GM12878 (cell line): ENCODE measurements at regions not wholly inside any gene's neighbourhood (a gene's known extent, or its start where the extent isn't known, plus 50 kb on each side); places are given as distances from the start of the nearest gene placed in this dataset.

Source experiments
- ATAC-seq: fragments of 200-7000 bp; cut with Tn5 transposase; 3 replicates; pipeline ENCODE4 v1.9.1; 2020; ENCODE audit warnings: mild to moderate bottlenecking, moderate library complexity
- BruUV-seq: library from RNA; stranded (reverse); fragments of 400-500 nt; replicated peaks from 2 replicates; lab custom pipeline; 2021; lab: Mats Ljungman, UMichigan
- CTCF ChIA-PET: fragments of 300-600 bp; sonication (Branson Sonifier 250); formaldehyde crosslinking; extraction: SDS; loops from one replicate; lab custom pipeline; 2021; ENCODE audit warnings: inconsistent platforms; lab: Yijun Ruan, JAX
- POLR2A ChIA-PET: fragments of 350-600 bp; formaldehyde crosslinking; extraction: SDS; loops from one replicate; lab custom pipeline; 2021; ENCODE audit warnings: inconsistent platforms; lab: Charles Lee
- RAD21 ChIA-PET: fragments of 300-600 bp; sonication (Branson Sonifier 250); formaldehyde crosslinking; loops from one replicate; lab custom pipeline; 2023; ENCODE audit warnings: antibody characterized with exemption; ENCODE audit not compliant: unreplicated experiment; lab: Charles Lee
- SMC1A ChIA-PET: fragments of 300-600 bp; sonication (Branson Sonifier 250); formaldehyde crosslinking; loops from one replicate; lab custom pipeline; 2023; ENCODE audit not compliant: unreplicated experiment, uncharacterized antibody; lab: Charles Lee
- DNase-seq: peaks from one replicate; pipeline ENCODE4 v3.0.0-alpha.2; 2011; ENCODE audit warnings: low read depth, low spot score
- FAIRE-seq: peaks from 3 replicates; lab custom pipeline; 2011; peaks lifted over from hg19 to GRCh38; lab: Jason Lieb, UNC
- H2AFZ ChIP-seq: 2 replicates; pipeline ENCODE4 v1.6.0; 2011; ENCODE audit warnings: low read depth, low read length, control low read depth; ENCODE audit not compliant: control insufficient read depth
- H3K27ac ChIP-seq: 2 replicates; pipeline ENCODE4 v1.5.1; 2011; ENCODE audit warnings: control low read depth; ENCODE audit not compliant: control insufficient read depth, insufficient read depth
- H3K27me3 ChIP-seq, 2 experiments: replicated peaks in 1 of 2; 2 replicates each; pipeline versions ENCODE4 v1.6.0 to v1.6.1; 2011; ENCODE audit warnings: low read length in 1 of 2; ENCODE audit not compliant: control insufficient read depth in 2 of 2, insufficient read depth in 2 of 2
- H3K36me3 ChIP-seq, 2 experiments: 2 replicates each; pipeline ENCODE4 v1.5.1; 2011; ENCODE audit warnings: low read length in 1 of 2; ENCODE audit not compliant: control insufficient read depth in 2 of 2, insufficient read depth in 2 of 2
- H3K4me1 ChIP-seq: 2 replicates; pipeline ENCODE4 v1.6.1; 2011; ENCODE audit warnings: mild to moderate bottlenecking, low read length, moderate library complexity, mixed read lengths; ENCODE audit not compliant: control insufficient read depth, insufficient read depth
- H3K4me2 ChIP-seq: 2 replicates; pipeline ENCODE4 v1.6.0; 2011; ENCODE audit warnings: control low read depth; ENCODE audit not compliant: control insufficient read depth, insufficient read depth
- H3K4me3 ChIP-seq: fragments of 200-600 bp; sonication (generic); 2 replicates; pipeline ENCODE4 v1.5.1; 2016
- H3K79me2 ChIP-seq: 2 replicates; pipeline ENCODE4 v1.6.0; 2011; ENCODE audit warnings: low read length; ENCODE audit not compliant: control insufficient read depth, insufficient read depth
- H3K9ac ChIP-seq: 2 replicates; pipeline ENCODE4 v1.8.0; 2011; ENCODE audit warnings: low read length, control low read depth, mixed read lengths; ENCODE audit not compliant: control insufficient read depth, insufficient read depth
- H3K9me3 ChIP-seq: replicated peaks from 3 replicates; pipeline ENCODE4 v1.5.1; 2011; ENCODE audit warnings: mild to moderate bottlenecking, low read length; ENCODE audit not compliant: control insufficient read depth, insufficient read depth
- H4K20me1 ChIP-seq: 2 replicates; pipeline ENCODE4 v1.6.0; 2011; ENCODE audit not compliant: control insufficient read depth, insufficient read depth
- JUND ChIP-seq: IDR thresholded peaks from 2 replicates; pipeline ENCODE4 v1.6.1; 2012; ENCODE audit warnings: low read depth, mild to moderate bottlenecking, low read length, improper control_type of control experiment, moderate library complexity
- KLF5 ChIP-seq: fragments of 450-650 bp; IDR thresholded peaks from 2 replicates; pipeline ENCODE4 v1.6.1; 2014; ENCODE audit warnings: mild to moderate bottlenecking; ENCODE audit not compliant: partially characterized antibody
- TARDBP ChIP-seq: IDR thresholded peaks from 2 replicates; pipeline ENCODE4 v1.6.1; 2016; ENCODE audit warnings: borderline replicate concordance
- ZBTB11 ChIP-seq: fragments of 450-650 bp; formaldehyde crosslinking; IDR thresholded peaks from 2 replicates; pipeline ENCODE4 v1.5.0; 2022; ENCODE audit warnings: mild to moderate bottlenecking, missing genetic modification characterization
- ZNF217 ChIP-seq: fragments of 450-650 bp; IDR thresholded peaks from 2 replicates; pipeline ENCODE4 v1.6.1; 2017; ENCODE audit warnings: antibody characterized with exemption, mild to moderate bottlenecking
- WGBS: methylation state at CpG from one replicate; pipeline ENCODE4 v1.1.6; 2016; ENCODE audit warnings: low lambda C conversion rate; ENCODE audit not compliant: insufficient replicate concordance, insufficient coverage; ENCODE audit errors: missing lambda C conversion rate; 5-methylcytosine and 5-hydroxymethylcytosine counted together
- in situ Hi-C: fragments of 300-500 bp; cut with MboI; formaldehyde crosslinking; loops from 9 replicates; pipeline ENCODE4 v1.14.3; 2018; ENCODE audit warnings: mixed read lengths
- intact Hi-C: fragments of 100-400 bp; cut with micrococcal nuclease; formaldehyde crosslinking; loops from one replicate; pipeline ENCODE4 v1.14.2; 2022; ENCODE audit not compliant: unreplicated experiment

GRCh38 chr13:103833294-103833852 is 767.2 kb upstream of the SLC10A2 start:
- Histone ChIP-seq H3K4me1 (no peaks in the 10 kb centered on the region), H3K27ac (no peak overlapping the region), H4K20me1 (no peaks in the 10 kb centered on the region), H3K79me2 (no peaks in the 10 kb centered on the region), H3K9me3 (no peaks in the 10 kb centered on the region), H2AFZ (no peak overlapping the region), H3K4me3 (no peak overlapping the region), H3K36me3 (no peaks in the 10 kb centered on the region), H3K9ac (no peak overlapping the region), H3K27me3 (no peaks in the 10 kb centered on the region), H3K4me2 (no peak overlapping the region)
- DNase-seq, result no peak
- FAIRE-seq, result no peak
- in situ Hi-C loops (no loop called here), intact Hi-C loops (no loop called here)
- POLR2A ChIA-PET, result no interaction called here
- TF ChIP-seq JUND (no peak), KLF5 (no peak), ZNF217 (no peak), TARDBP (no peak), ZBTB11 (CRISPR knock-in tag) (no peak)
- CTCF ChIA-PET, result no interaction called here
- RAD21 ChIA-PET, result no interaction called here
- WGBS, result 0% methylated on average over 2 of the region's 2 CpGs
- BruUV-seq, result no TSS peak
- SMC1A ChIA-PET, result interaction anchor here (0.9 kb wide), 1 partner anchor 8 kb away, joined by 3 read pairs; no protein-coding TSS in a partner anchor
- no peak for ATAC-seq
